Hematopoietic multipotent progenitor cell (in vitro differentiated cells): ENCODE measurements at regions not wholly inside any gene's neighbourhood (a gene's known extent, or its start where the extent isn't known, plus 50 kb on each side); places are given as distances from the start of the nearest gene placed in this dataset.

Source experiments
- DNase-seq, 3 donors: peaks; one replicate each; pipeline ENCODE4 v3.0.0-alpha.2; 2011 to 2015; ENCODE audit warnings: low read depth in 2 of 3, low spot score in 2 of 3

DNA sequence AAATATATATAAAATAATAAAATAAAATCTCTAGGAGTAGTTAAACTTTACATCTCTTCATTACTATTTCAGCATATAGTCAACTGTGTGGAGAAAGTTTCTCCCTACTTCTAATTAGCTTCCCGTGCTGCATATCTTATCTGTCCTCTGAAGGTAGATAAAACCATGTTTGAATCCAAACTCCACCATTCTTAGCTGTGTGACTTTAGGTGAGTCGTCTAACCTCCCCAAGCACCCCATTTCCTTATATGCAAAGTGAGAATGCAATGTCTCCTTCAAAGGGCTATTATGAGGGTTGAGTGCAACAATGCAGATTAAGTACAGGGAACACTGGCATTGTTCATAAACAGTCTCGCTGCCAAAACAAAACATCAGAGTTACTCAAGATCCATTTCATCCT lies 80.8 kb upstream of the DRD2 start:
- DNase-seq = no peak

DNA sequence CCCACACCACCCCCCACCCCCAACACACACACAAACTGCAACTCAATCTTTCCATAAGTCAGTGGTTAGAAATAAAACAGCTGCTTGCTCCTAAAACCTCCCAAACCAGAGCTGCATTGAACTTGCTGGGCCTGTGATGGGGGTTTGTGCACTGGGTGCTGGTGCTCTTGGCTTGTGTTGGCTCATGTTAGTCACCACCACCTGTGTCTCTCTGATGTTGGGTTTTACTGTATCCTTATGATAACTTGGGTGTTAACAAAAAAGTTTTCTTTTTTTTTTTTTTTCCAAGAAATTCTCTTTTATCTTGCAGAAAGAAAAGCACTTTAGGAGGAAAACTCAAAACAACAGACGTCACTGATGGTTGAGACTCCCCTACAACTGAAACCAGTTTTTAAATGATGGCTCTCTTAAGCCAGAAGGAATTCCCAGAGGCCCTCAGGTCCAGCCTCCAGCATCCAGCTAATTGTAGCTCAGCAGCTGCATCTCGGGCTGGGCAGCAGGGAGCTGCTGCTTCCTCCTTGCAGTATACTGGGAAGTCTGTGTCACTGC lies 79.9 kb upstream of the DRD2 start:
- no peak for DNase-seq

DNA sequence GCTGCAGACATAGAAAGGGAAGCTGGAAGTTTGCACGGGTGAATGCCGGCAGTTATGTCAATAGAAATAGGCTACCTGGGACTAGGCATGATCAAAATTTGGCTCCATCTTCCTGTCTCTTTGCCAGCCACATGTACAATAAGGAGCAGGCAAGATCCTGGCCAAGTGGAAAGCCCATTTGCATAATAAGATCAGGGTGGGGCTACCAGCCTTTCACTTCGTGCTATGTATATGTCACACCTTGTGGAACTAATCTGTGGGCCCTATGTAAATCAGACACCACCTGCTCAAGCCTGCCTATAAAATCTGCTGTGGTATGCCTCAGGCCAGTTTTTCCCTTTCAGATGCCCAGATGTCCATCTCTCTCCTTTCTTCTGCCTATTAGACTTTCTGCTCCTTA lies 79.3 kb upstream of the DRD2 start:
- DNase-seq = no peak

DNA sequence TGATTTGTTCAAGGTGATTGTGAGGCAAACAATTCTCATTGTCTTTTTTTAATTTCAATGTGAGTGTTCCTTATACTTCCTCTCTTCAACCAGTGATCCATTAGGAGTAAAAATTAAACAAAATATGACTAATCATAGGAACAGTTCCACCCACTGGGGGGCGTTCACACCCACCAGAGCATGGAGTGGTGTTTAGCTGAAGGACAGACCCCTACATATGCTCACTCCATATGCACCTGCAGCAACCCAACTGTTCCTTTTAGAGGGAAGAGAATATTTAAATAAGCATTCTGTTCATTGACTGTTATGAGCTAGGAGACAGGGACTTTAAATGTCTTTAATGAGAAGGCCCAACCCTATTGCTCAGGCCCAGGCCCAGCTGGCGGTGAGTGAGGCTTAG lies 78.7 kb upstream of the DRD2 start:
- no peak for DNase-seq

DNA sequence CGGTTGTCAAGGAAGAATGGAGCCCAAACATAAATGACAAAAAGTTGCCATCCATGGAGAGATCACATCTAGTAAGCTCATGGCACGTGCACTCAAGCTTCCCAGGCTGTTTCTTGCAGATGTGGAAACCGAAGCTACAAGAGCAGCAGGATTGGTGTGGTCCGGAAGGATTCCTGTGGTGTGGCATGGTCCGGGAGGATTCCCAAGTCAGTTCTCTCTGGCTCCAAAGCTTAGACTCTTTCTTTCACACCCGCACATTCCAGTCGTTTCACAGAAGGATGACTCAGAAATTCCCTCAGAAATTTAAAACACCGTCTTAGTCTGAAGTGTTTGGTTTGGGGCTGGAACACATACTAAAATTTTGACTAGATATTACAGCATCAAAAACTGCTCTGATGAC lies 78.0 kb upstream of the DRD2 start:
- DNase-seq = no peak

DNA sequence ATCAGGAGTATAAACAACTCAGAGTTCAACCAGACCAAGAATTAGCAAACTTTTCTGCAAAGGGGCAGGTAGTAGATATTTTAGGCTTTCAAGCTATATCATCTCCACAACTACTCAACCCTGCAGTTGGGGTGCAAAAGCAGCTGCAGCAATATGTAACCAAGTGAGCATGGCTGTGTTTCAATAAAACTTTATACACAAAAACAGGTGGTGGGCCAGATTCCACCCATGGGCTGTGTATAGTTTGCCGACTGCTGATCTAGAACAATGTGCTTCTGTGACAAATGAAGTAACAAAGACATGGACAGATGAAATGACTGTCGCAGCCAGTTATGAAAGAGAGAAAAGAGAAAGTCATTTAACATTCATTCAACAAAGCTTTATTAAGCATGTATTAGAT lies 77.1 kb upstream of the DRD2 start:
- no peak for DNase-seq

DNA sequence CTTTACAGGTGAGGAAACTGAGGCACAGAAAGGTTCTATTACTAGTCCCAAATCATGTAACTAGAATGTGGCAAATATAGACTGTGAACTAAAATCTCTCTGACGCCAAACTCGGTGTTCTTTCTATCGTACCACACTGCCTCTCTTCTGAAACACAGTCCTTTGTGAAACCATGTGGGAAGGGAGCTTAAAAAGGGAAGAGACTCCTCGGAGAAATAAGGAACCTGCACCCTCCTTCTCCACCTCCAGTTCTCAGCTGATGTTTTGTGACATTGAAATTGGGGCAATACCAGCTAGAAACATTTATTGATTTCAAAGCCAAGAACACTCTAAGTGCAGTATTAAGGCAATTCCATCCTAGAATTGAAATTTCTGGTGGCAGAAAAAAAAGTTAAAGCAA lies 76.4 kb upstream of the DRD2 start:
- DNase-seq = no peak

DNA sequence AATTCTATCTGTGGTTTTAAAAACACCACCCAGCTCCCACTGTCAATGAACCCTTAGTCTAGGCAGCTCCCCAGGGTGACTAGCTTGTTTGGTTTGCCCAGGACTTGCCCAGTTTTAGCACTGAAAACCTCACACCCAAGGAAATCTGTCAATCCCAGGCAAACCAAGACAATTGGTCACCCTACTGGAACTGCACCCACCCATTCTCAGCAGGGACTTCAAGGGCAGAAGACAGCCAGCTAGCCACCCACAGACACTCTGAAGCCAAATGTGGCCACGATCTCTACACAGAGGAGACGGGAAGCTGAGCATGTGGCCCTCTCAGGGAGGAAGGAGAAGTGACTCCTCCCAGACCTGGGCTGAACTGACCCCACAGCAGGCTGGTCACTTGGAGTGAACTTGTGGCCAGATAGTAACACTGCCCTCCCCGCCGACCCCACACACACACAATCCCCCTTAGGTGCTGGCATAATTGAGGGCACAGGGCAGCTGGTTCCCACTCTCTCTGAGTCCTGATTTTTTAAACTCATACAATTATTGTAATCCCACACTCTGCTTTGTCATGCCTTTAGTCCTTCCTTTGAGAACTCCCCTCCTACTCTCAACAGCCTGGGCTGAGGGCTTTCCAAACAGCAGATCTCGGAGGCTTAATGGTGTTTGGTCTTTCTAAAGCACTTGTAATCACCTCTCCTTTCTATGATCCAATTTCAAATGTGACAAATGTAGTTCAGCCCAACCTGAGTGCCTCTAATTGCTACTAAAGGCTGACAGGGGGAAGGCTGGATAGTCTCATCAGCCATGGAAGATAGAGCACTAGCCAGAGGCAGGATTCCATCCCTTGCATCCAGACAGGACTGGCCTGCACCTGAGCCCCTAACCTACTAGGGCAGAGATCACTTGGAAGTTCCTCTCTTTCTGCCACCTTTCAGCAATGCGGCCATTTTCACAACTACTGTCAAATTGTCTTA lies 74.7 kb upstream of the DRD2 start:
- no peak for DNase-seq

DNA sequence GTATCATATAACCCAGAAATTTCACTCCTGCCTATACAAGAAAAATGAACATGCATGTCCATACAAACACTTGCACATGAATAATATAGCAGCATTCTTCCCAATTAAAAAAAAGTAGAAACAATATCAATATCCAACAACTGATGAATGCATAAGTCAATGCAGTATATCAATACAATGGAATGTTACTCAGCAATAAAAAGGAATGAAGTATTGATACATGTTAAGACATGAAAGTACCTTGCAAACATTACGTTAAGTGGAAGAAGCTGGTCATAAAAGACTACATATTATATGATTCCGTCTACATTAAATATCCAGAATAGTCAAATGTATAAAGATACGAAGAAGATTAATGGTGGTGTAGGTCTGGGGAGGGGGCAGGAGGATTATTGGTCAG lies 73.9 kb upstream of the DRD2 start:
- no peak for DNase-seq

DNA sequence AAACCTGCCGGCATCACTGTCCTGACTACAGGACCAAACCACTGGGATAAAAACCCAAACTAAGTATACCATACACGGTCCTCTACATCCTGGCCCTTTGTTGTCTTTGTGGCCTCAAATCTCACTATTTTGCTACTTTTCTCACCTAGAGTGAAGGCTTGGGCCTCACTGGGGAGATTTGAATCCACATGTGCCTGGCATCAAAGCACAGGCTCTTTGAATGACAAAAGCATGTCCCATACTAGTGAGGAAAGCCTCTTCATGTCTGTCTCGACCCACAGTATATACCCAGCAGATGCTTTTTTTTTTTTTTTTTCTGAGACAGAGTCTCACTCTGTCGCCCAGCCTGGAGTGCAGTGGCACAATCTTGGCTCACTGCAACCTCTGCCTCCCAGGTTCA lies 72.5 kb upstream of the DRD2 start:
- DNase-seq = no peak

DNA sequence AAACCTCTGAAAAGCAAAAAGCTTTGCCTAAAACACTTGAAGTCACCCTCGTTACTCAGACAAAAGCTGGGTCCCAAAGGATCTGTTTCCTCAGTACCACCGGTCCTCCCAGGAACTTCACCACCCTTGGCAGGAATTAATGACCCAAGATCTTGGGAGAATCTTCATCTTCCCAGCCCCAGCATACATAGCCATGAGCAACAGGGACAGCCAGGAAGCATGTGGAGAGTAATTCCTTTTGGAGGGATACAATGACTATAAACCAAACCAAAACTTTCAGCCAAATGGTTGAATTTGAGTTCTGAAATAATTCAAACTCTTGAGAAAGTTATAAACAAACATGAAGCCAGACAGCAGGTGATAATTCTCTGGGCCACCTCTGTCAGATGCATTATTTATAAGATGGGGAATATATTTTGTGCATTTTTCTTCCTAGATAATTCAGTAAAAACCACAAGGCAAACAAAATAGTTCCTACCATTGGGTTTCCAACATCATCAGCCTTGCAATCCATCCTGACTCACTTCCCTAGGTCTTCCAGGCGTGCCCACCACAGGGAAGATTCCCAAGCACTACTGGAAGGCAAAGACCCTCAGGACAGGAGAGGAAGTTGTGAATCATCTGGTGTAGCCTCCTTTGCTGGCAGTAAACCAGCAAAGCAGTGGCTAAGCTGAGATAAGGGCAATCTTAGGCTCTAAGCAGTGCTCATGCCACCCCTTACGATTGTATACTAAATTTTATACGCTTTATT lies 71.7 kb upstream of the DRD2 start:
- no peak for DNase-seq

DNA sequence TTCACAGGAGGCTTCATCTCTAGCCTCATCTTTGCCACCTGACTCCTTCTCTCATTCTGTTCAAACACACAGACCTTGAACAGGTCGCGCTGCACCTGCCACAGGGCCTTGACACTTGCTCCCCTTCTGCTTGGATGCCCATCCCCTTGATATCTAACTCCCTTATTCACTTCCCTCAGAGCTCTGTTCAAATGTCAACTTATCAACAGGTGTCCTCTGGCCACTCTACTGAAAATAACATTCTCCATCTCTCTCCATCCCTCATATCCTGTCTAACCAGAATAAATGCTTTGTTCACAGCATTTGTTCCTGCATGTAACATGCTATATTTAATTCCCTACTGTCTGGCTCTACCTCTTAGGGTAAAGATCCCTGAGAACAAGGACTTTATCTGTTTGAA lies 67.2 kb upstream of the DRD2 start:
- DNase-seq = no peak

DNA sequence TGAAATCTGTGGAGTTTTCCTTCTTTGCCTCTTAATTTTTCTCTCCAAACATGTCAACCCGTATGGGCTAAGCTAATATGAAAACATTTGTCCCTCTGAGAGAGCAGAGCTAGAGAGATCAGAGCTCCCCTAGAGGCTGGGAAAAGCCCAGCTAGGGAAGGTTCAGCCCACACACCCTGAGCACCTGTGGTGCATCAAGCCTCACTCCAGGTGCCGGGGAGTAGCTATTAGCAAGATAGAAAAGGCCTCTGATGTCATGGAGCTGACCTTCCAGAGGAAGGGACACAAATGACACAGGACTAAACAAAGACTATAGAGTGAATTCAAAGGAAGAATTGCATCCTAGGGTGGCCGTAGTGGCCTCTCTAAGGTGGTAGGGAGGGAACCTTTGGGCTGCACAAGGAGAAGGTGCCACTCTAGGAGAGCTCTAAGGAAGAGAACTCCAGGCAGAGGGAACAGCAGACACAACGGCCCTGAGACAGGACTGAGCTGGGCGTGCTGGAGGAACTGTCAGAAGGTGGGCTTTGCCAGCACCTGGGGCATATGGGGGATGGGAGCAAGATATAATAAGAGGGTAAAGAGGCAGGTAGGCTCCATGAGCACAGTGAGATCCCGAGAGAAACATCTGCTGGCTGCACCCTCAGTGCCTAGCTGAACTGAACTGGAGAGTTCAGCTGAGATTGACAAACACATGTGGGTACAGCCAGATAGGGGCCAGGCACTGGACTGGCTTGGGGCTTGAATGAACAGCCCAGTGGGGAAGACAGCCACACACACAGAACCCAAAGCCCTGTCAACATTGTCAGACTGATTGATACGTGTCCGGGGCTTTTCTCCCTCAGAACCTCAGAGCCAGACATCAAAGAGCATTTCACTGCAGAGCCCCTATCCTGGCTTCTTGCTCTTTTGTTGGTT lies 65.5 kb upstream of the DRD2 start:
- no peak for DNase-seq

DNA sequence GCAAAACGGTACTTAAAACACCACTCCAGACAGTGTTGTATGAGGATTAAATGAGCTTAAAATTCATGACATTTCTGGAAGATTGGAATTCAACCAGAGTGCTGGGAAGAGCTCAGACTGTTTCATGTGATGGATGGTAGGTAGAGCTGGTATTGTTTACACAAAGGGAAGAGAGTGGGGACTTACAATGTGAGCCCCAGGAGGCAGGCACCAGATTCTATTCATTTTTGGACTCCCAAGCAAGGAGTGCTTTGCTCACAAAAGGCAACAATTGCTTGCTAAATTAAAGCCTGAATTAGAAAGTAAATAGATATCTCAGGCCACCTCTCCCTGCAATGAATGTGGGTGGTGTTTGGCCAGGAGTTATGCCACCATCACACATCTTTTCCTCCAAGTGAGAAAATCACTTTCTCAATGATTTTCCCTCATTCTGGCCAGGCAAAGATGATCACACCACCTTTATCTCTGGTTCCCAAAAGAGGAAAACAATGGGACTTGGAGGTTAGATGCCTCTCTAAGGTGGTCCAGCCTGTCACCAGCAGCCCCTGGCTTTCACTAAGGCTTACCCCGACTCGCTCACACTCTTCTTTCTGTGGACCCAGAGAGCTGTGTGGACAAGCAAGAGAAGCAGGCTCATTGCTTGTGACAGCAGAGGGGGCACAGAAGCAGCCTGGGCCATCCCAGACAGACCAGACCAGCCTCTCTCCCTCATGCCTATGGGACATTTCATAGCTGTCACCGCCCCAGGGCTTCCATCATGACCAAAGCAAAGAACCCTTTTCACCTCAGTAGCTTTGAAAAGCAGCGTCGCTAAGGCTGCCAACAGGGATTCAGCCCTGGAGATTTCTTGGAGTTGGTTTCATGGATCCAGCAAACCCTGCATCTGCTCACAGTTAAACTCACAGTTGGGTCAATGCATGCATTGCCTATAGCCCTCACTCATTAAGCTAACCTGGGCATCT lies 63.5 kb upstream of the DRD2 start:
- no peak for DNase-seq

DNA sequence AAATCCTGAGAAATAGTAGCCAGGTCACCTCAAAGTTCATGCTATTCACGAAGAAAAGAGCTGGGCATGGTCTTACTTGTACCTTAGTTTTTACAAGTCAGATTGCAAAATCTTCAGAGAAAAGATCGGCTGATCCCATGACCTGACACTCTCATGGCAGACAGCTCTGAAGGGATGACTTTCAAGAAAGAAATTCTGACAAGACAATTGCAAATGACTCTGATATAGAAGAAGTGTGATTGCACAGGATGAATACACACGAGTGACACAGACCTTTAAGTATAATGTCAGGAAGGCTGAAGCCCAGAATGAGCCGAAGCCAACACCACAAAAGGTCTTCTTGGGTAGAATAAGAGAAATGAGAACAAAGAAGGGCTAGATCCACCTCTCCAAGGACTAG lies 59.4 kb upstream of the DRD2 start:
- DNase-seq = no peak

DNA sequence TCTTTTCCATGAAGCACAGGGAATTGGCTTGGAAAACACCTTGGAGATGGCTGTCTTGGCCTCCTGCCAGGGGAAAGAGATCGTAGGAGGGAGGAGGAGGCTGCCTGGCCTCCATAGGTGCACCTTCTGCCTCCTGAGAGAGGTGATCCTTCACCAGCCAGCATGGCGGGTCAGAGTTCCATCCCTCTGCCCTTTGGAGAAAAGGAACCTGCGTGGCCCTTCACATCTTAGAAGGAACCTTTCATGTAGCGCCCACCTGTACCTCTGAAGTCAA lies 58.2 kb upstream of the DRD2 start:
- DNase-seq = no peak

DNA sequence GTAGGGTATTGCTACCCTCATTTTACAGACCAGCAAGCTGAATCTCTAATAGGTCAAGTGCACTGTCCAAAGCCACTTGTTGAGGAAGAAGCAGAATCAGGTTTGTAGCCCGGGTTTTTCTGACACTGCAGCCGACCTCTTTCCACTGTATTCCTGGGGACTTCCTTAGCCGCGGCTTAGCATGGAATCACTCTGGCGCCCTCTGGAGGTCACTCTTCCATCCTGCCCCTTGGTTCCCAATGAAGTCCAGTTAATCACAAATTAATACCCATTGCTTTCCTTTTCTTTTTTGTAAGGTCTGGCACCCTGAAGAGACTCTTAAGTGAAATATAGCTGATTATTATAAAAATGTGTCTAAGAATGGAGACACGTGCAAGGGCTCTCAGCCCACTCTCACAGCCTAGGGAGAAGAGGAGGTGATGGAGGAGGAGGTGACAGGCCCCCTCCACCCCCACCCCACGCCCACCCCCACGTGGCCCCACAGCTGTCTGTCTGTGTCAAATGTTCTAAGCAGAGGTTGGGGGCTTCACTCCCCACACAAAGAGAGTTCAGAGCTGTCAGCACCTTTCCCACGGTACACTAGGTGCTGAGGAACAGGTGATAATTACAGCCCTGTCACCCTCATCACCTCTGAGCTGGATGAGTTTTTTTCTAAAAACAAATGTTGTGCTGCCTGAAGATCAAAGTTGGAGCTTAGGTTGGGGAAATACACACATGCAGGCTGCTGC lies 57.7 kb upstream of the DRD2 start:
- DNase-seq = peak; percentile 13 to 71 (median 49)

DNA sequence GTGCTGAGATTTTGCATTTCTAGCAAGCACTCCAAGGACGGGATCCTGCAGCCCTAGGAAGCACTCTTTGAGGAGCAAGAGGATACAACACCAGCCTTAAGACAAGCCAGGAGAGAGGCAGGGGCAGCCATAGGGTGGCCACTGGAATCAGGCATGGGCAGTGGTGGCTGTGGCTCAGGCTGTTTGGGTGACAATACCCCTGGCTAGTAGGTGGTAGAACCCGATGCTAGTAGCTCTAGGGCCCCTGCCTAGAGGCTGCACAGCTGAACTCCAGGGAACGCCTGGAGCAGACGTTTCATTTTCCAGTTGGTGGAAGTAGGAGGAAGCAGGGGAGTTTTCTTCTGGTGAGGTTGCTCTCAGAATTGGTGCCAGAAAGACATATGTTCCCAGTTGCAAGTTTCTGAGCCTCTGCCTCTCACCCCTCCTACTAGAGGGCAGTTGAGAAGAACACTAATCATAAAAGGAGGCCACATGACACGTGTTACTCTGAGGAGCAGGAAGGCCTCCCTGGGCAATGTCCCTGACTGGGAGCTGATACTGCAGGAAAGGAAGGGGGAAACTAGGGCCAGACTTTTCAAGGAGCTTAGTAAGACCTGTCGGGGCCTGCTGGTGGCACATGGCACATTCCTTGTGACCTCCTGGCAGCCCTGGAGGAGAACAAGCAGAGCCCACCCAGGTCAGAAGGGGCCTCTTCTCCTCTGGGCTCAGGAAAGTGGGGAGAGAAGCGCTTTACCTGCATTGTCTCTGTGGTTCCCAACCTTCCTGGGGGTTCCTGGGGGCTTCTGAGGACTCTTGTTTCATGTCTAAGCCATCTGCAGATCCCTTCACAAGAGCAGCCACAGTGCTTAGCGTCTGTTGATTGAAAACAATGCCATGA lies 56.6 kb upstream of the DRD2 start:
- no peak for DNase-seq
